Adrenal gland (tissue), 5 donors: ENCODE measurements at regions not wholly inside any gene's neighbourhood (a gene's known extent, or its start where the extent isn't known, plus 50 kb on each side); places are given as distances from the start of the nearest gene placed in this dataset.

ENCODE experiments used
- POLR2A ChIP-seq, 2 donors: fragments of 450-650 bp; IDR thresholded peaks; one replicate each; pipeline ENCODE4 v1.6.1; 2017; ENCODE audit warnings: antibody characterized with exemption in 2 of 2, mild to moderate bottlenecking in 2 of 2, moderate library complexity in 1 of 2
- TF ChIP-seq, protein P1 (sequence below), 6 experiments: fragments of 450-650 bp in 4 of 6; fragments of 200-600 bp in 2 of 6; sonication (generic) in 1 of 6; IDR thresholded peaks; 1 replicate in 5 of 6; 2 replicates in 1 of 6; pipeline versions ENCODE4 v1.5.1 to v1.8.0; 2016 to 2021; ENCODE audit warnings: antibody characterized with exemption in 6 of 6, mild to moderate bottlenecking in 2 of 6, moderate library complexity in 1 of 6
- donor health status: DM: no; HTN: no; CAD: no.

DNA sequence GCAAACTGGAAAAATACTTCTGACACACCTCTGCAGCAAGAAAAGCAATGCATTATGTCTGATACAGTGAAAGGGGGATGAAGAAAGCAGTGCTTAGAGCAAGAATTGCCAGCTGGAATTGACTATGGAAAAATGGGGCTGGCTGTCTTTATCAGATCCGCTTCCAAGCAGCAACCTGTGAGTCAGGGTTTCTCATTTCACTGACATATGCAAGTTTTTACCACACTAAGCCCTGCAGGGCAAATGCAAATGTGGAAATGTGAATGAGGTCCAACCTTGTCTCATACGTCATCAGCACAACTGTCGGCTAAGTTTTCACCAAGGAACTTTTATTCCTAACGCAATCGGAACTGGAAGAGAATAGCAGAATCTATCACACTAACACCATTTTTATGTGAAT lies 172.5 kb upstream of the GADL1 start:
- TF ChIP-seq, protein P1, sequence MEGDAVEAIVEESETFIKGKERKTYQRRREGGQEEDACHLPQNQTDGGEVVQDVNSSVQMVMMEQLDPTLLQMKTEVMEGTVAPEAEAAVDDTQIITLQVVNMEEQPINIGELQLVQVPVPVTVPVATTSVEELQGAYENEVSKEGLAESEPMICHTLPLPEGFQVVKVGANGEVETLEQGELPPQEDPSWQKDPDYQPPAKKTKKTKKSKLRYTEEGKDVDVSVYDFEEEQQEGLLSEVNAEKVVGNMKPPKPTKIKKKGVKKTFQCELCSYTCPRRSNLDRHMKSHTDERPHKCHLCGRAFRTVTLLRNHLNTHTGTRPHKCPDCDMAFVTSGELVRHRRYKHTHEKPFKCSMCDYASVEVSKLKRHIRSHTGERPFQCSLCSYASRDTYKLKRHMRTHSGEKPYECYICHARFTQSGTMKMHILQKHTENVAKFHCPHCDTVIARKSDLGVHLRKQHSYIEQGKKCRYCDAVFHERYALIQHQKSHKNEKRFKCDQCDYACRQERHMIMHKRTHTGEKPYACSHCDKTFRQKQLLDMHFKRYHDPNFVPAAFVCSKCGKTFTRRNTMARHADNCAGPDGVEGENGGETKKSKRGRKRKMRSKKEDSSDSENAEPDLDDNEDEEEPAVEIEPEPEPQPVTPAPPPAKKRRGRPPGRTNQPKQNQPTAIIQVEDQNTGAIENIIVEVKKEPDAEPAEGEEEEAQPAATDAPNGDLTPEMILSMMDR (IDR thresholded peaks at IDR 0.05) = no peak
- TF ChIP-seq POLR2A (IDR thresholded peaks at IDR 0.05) = no peak
